ENCODE measurements at regions not wholly inside any gene's neighbourhood (a gene's known extent, or its start where the extent isn't known, plus 50 kb on each side); places are given as distances from the start of the nearest gene placed in this dataset.
"Not testable (repeated sequence)": the region's sequence is repeated elsewhere in the genome, so short reads cannot be mapped to it uniquely, and the experiment has no call there.

GRCh38 chr3:25895443-25895842 lies 105.6 kb downstream of the OXSM start:
- no peak for DNase-seq (ENCODE audit: low read depth)

- no peak for DNase-seq (ENCODE audit: low read depth)
These were observed 107.1 kb downstream of the OXSM start for GRCh38 chr3:25897019-25897418.

GRCh38 chr3:25899352-25900101 lies 109.6 kb downstream of the OXSM start:
- DNase-seq (ENCODE audit: low read depth) = no peak

- DNase-seq (ENCODE audit: low read depth) = no peak
These were observed 110.3 kb downstream of the OXSM start for GRCh38 chr3:25900161-25900560.

- DNase-seq (ENCODE audit: low read depth) = no peak
These were observed 111.9 kb downstream of the OXSM start for GRCh38 chr3:25901796-25902195.

GRCh38 chr3:25902586-25902985 lies 112.7 kb downstream of the OXSM start:
- no peak for DNase-seq (ENCODE audit: low read depth)

GRCh38 chr3:25903371-25904129 lies 113.7 kb downstream of the OXSM start:
- no peak for DNase-seq (ENCODE audit: low read depth)

GRCh38 chr3:25904206-25904605 lies 114.3 kb downstream of the OXSM start:
- no peak for DNase-seq (ENCODE audit: low read depth)

GRCh38 chr3:25906132-25906906 lies 116.4 kb downstream of the OXSM start:
- DNase-seq (ENCODE audit: low read depth) = no peak

GRCh38 chr3:25907081-25907480 lies 117.2 kb downstream of the OXSM start:
- DNase-seq (ENCODE audit: low read depth) = no peak

- no peak for DNase-seq (ENCODE audit: low read depth)
These were observed 120.2 kb downstream of the OXSM start for GRCh38 chr3:25910105-25910504.

GRCh38 chr3:25910997-25911396 lies 121.1 kb downstream of the OXSM start:
- DNase-seq (ENCODE audit: low read depth) = peak; percentile 28

- DNase-seq (ENCODE audit: low read depth) = no peak
These were observed 121.8 kb downstream of the OXSM start for GRCh38 chr3:25911525-25912295.

- DNase-seq (ENCODE audit: low read depth) = no peak
These were observed 123.3 kb downstream of the OXSM start for GRCh38 chr3:25913179-25913578.

GRCh38 chr3:25915673-25916072 lies 125.8 kb downstream of the OXSM start:
- DNase-seq (ENCODE audit: low read depth) = no peak

- no peak for DNase-seq (ENCODE audit: low read depth)
These were observed 126.4 kb downstream of the OXSM start for GRCh38 chr3:25916321-25916720.

GRCh38 chr3:25931967-25932366 lies 142.1 kb downstream of the OXSM start:
- DNase-seq (ENCODE audit: low read depth) = not testable (repeated sequence)

GRCh38 chr3:25938566-25939325 lies 148.9 kb downstream of the OXSM start:
- no peak for DNase-seq (ENCODE audit: low read depth)

GRCh38 chr3:25940935-25941334 lies 151.0 kb downstream of the OXSM start:
- DNase-seq (ENCODE audit: low read depth) = no peak

- DNase-seq (ENCODE audit: low read depth) = no peak
These were observed 154.4 kb downstream of the OXSM start for GRCh38 chr3:25944329-25944728.

- DNase-seq (ENCODE audit: low read depth) = no peak
These were observed 155.5 kb downstream of the OXSM start for GRCh38 chr3:25945366-25945765.

Measured in activated T-cell treated with anti-CD3 and anti-CD28 coated beads for 1 hour (primary cell).